Inferior parietal cortex (tissue), 1 donor: ENCODE measurements at regions not wholly inside any gene's neighbourhood (a gene's known extent, or its start where the extent isn't known, plus 50 kb on each side); places are given as distances from the start of the nearest gene placed in this dataset.

Experiments used
- DNase-seq: peaks from one replicate; pipeline ENCODE4 v3.0.0-alpha.2; 2016; ENCODE audit errors: extremely low spot score

DNA sequence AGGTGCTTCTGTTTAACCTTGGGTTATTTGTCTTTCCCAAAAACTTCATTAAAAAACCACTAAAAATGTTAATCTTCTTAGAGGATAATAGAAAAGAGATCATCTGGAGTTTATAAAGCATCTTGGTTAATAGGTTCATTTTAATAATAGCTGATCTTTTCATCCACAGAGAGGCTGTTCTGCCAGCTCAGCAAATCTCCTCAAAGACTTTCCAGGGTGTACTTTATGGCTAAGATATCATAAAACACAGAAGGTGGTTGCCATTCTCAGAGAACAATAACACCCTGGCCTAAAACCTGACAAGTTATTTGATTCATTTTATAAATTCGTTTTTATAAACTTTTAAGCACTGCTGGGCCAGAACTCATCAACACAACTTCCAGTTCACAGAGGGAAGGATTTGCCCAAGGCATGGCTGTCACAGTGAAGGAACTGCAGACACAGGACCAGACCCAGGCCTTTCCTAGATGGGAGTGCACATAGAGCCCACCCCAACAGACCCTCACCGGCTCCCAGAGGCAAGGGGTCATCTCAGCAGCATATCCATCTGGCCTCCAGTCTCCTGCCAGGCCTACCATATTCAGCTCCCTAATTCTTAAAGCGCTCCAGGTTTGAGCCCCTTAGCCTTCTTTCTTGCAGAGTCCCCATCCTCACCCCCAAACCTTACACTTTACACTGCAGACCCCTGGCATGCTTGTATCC, 203.4 kb upstream of the RAB6C start:
- no peak for DNase-seq

DNA sequence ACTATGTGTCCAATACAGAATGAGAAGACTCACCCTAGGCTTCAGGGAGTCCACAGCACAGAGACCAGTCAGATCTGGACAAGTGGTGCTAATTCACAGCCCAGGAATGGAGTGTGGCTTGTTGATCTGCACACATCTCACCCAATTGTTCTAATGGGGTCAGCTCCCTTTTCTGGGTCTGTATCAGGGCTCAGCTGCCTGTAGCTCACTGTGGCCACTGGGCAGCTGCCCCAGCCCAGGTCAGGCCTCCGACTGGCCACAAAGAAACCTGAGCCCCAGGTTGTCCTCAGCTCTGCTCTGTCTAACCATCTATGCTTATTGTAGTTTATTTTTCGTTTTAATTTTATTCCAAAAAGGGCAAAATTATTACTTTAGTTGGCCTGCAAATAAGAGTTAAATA, 202.3 kb upstream of the RAB6C start:
- DNase-seq: no peak

DNA sequence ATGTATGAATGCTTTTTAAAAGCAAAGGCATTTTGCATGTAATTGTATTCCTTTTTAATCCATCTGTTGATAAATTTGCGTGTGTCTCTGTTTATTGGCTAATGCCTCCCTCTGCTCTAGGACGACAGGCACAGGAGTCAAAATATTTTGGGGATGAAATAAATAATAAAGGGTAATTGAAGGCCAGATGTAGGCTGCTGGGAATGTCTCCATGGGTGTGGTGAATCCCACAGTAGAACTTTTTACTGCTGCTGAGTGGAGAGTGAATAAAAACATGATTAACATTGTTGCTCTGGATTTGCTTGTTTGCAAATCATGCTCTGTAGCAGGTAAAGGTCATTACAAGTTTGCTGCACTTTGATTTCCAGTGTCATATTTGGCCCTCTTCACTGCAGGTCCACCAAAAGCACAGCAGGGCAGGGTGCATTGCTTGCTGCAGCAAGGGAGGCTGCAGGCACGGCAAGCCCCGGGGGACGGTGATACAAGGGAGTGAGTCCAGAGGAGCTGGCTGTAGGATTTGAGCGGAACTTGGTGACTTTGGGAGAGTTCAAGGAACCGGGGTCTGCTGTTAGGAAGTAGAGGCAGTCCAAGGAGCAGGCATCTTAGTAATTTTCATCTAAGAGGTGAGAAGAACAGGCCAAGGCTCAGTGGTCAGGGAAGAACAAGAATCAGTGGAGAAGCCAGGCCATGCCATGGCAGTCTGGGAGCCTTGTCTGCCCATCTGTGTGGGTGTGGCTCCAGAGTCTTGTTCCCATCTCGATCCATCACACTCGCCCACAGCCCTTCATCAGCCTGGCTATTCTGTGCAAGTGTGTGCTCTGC, 201.5 kb upstream of the RAB6C start:
- no peak for DNase-seq

DNA sequence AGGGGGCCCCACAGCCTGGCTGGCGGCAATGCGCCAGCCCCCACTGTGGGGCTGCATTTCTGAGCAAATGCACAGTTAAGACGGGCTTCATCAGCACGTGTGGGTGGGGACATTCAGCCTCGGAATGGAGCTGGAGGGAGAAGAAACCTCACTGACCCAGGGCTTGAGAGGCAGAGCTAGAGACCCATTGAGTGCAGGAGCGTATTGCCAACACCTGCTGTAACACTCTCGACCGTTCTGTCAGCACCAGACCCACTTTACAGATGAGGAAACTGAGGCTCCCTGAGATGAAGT, 200.9 kb upstream of the RAB6C start:
- DNase-seq: no peak

- no peak for DNase-seq
Measured at GRCh38 chr2:129779783-129780182, 199.7 kb upstream of the RAB6C start.

DNA sequence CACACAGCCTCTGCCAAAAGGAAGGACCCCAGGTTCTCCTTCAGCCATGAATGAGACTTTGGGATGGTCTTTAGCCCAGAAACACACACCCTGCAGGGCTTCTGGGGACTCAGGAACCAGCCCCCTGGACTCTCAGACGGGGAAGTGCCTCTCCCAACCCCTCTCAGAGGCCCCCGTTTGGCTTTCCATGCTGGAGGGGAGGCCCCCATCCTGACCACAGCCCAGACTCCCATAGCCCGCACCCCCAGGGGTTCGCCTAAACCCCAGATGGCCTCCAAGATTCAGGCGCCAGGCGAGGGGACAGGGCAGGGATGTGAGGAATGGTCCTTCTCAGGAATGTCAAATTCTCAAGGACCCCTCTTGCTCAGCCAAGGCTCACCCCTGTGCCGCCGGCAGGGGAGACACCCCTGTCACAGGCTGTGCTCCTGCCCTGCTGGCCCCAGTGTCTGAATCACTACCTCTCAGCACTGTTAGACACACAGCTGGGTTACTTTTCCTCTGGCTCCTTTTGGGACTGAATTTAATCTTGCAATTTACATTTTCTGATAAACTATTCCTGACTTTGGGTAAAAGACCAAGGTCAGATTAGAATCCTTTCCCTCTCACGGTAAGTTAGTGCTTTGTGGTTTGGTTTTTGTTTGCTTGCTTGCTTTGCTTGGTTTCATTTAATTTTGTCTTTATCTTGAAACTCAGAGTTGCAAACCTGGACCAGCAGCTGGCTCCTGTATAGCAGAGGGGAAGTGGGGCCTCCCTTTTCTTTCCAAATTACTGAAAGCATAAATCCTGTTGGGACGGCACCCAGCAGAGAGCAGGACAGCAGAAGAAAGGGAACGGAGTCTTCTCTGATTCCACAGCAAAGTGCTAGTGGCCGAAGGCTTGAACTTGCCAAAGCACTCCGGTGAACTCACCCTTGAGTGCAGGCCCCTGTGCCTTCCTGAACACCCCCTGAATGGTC, 198.9 kb upstream of the RAB6C start:
- DNase-seq: no peak

DNA sequence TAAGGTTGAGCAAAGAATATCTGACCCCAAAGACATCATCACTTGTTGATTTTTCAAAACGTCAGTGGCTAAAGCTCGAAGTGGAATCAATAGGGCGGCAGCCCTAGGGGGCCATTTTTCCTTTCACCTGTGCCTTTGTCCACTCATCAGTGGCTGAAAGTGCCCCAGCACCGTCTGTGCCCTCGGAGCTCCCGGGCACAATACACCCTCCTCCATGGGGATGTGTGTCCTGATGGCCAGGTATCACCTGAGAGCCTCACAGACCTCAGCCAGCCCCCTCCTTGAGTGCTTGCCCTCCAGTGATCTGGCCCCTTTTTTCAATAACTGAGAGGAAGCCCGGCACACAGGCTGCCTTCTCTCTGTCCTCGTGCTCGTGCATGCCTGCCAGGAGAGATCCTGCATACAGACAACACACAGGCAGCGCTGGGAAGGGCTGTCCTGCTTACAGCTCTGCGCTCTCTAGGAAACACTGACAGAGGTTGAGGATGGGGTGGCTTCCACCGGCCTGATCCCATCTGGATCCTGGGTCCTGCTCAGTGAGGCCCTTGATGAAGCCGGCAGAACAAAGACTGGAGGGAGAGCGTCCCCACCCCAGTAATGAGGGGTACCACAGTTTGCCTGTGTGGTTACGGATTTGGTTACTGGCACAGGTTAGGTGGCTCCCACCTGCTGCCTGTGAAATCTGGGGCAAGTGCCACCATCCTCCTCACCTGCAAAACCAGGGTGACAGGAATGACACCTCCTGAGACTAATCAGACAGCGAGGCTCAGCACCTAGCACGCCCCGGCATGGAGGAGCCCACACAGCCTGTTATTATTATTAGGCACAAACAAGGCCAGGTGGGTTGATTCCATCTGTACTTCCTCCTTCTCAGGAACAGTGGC, 197.5 kb upstream of the RAB6C start:
- DNase-seq: no peak

- no peak for DNase-seq
Measured at GRCh38 chr2:129782633-129782990, 196.9 kb upstream of the RAB6C start.

DNA sequence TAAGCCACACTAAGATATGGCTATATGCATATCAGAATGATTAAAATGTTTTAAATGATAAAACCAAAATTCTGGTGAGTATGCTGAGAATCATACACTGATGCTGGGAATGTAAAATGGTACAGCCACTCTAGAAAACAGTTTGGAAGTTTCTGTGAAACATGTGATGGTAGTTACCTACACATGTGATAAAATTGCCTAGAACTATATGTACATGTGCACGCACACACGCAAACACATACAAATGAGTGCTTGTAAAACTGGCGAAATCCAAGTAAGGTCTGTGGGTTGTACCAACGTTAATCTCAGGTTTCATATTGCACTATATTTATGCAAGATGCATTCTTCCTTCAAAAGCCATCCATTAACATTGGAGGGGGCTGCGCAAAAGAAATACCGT, 195.0 kb upstream of the RAB6C start:
- no peak for DNase-seq

GRCh38 chr2:129791712-129792111, 187.8 kb upstream of the RAB6C start:
- no peak for DNase-seq

GRCh38 chr2:129793431-129793902, 186.0 kb upstream of the RAB6C start:
- no peak for DNase-seq

GRCh38 chr2:129794116-129794515, 185.3 kb upstream of the RAB6C start:
- DNase-seq: no peak

DNA sequence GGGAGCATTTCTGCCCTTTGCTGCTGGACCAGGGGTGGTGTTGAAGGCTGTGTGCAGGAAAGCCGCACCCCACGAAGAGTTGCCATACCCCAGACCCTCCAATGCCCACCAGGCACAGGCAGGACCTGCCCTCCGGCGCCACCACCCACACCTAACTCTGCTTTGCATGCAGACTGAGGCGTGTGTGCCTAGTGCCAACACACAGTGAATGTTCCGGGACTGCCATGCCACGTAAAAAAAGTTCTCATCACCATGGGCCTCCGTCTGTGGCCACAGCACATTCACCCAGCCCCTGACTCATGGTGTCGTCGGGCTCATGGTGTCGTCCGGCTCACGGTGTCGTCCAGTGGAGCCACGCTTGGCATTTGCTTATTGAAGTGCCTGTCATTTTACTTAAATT, 184.9 kb upstream of the RAB6C start:
- no peak for DNase-seq

DNA sequence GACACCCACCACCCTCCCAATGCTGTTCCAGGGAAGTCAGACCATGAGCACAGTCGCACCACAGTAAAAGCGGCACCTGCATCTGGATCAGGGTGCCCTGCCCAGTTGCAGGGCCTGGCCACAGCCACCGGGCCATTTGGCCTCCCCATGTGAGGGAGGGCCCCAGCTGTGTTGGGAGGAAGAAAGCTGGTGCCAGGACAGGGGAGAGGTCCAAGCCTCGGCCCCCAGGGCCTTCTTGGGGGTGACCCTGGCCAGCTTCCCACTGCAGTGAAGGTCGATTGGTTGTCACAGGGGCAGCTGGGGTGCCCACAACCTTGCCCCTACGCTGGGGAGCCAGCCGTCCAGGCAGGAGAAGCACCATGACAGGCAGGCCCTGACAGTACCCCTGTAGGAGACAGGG, 183.2 kb upstream of the RAB6C start:
- DNase-seq: no peak

DNA sequence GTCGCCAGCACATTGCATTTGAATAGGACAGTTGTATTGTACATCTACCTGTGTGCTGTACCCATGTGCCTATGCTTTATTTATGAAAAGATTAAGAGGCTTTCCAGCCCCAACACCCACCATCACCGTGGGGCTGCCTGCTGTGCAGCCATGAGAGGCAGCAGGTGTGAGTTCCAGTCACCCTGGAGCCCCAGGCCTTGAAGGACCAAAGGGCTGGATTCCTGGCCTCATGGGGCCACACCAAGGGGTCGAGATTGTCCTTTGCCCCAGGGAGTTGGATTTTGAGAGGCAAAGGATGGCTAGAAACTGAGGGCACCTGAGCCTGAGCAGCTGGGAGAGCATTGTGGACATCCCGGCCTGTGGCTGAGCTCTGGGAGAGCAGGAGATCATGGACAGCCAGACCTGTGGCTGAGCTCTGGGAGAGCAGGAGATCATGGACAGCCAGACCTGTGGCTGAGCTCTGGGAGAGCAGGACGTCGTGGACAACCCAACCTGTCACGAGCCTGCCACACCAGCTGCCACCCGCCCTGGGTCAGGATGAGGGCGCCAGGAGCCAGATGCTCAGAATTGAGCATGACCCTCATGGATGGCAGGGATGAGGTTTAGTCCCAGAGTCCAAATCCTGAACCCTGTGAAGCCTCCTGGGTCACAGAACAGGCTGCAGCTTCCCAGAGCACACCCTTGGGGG, 182.5 kb upstream of the RAB6C start:
- no peak for DNase-seq

DNA sequence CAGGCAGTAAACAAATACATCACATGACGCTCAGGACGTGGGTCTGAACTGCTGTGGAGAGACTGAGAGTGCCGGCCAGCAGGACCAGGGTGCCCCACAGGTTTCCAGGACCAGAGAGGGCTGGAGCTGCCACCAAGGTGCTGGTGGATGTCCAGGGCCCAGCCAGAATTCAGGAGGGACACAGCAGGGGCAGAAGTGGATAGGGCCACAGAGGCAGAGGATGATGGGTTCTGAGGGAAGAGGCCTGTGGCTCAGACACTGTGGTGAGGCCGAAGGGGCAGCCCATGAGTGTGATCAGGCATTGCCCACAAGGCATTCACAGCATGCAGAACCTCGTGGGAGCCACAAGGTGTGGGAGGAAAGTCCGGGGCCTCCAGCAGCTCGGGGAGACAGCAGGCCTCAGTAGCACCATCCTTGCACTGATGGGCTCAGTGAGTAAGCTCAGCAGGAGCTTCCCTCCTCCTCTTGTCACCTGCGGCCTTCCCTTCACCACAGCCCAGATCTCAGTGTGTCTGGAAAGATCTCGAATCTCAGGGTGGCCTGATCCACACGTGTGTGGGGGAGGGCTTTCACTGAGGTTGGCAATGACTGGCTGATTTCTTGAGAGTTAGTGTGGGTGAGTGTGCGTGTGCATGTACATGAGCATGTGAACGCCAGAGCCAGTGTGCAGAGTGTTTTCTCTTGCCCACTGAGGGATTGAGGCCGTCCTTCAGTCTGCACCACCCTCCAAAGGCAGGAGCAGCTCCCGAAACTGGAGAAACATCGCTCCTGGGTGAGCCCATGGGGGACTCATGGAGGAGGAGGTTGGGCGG, 181.8 kb upstream of the RAB6C start:
- DNase-seq: no peak

GRCh38 chr2:129798301-129798581, 181.2 kb upstream of the RAB6C start:
- DNase-seq: no peak

DNA sequence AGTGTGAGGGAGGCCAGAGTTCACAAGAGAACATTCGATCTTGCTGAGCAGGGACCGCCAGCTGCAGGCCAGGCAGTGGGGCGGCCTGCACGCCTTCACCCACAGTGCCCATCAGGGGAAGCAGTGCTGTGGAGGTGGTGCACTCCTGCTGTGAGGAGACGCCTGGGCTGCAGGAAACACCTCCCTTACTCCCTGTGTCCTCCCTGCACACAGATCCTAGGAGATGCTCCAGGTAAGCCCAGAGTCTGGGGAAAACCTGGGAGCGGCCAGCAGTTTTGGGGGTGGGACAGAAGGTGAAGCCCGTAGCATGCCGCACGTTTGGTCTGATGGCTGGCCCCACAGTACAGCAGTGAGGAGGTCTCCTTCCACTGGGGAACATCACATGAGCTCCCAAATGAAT, 180.8 kb upstream of the RAB6C start:
- no peak for DNase-seq

DNA sequence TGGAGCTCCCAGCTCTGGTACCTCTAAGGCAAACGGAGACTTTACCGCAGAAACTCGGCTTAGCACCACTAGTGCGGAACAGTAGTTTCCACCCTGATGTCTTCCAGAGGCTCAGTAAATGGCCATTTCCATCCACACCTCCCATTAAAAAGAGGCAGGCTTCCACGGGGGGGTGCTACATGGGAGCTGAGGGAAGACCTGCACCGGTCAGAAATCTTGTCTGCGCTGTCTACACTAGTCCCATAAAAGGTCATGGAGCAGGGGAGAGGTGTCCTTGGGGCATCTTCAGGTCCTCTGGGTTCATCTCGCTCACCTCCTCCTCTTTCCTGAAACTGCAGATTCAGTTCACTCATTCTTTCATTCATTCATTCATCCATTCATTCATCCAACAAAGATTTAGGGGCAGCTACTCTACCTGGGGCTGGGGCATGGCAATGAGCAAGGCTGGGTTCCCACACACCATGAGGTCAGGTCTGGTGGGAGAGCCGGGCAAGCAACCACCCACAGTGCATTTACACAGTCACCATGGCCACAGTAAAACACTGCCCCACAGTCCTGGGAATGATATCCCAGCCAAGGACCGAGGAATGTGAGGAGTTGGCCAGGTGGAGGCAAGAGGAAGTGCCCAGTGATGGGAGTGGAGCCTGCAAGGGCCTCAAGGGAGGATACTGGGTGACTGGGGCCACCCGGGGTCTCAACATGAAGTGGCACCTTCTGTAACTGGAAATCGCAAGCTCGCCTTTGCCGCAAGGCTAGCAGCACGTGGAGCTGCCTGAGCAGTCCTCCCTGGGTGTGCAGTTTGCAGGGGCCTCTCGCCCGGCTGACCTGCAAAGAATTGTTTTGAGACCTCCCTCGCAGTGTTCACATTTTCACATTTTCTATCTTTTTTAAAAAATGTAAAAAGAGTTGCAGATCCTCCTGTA, 180.2 kb upstream of the RAB6C start:
- no peak for DNase-seq
